ENCODE measurements at regions not wholly inside any gene's neighbourhood (a gene's known extent, or its start where the extent isn't known, plus 50 kb on each side); places are given as distances from the start of the nearest gene placed in this dataset.

DNA sequence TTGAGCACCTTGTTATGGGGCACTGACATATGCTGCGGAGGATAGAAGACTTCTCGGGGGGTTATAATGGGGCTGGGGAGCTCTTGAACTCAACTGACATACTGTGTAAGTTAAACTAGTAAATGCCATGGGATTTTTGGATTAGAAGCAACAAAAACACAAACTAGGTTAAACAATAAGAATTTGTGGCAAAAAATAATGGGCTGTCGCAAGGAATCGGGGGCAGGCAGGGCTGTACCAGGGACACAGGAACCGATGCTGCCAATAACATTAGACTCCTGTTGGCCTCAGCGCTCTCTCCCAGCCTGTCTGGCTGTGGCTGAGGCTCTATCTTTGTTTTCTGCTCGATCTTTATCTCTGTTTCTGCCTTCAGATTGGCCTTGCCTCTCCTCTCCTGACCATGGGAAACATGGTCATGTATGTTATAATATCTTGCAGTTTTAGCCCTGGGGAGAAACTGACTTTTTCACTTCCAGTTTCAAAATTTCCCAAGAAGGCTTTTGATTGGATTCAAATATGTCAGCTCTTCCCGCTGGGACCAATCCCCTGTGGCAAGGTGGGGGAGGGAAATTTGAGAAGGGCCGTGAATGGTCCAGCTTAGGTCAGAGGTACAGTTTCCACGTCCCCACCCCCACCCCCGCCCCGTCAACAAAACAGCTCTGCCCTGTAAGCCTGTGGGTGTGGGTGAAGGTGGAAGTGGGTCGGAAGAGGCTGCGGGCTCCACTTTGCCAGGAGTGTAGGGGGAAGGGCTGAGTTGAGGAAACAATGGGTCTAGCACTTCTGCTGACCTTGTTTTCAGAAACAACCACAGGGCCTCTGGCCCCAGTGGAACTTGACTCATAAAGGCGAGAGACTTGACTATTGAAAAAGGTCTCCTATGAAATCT lies 161.1 kb upstream of the TBL1XR1 start (continued):
- TF ChIP-seq RBBP5 (IDR thresholded peaks at IDR 0.05; ENCODE audit: borderline replicate concordance, low read depth, low read length): 0 out of 2 replicates have a peak, but pooled peaks have one; percentile 20
- TF ChIP-seq SP2 (IDR thresholded peaks at IDR 0.05; ENCODE audit: low read length): no peak
- no peak for TF ChIP-seq YY1 (IDR thresholded peaks at IDR 0.05; ENCODE audit: low read depth, low read length)
- TF ChIP-seq SIN3A (conservative IDR thresholded peaks at IDR 0.05 in 1 of 2, IDR thresholded peaks at IDR 0.05 in 1 of 2; ENCODE audit: low read depth in 1 of 2, low read length in 2 of 2): no peak
